SK-N-DZ (cell line): ENCODE measurements at regions not wholly inside any gene's neighbourhood (a gene's known extent, or its start where the extent isn't known, plus 50 kb on each side); places are given as distances from the start of the nearest gene placed in this dataset.
"Not testable (repeated sequence)": the region's sequence is repeated elsewhere in the genome, so short reads cannot be mapped to it uniquely, and the experiment has no call there.

ENCODE experiments used
- DNase-seq: peaks from one replicate; pipeline ENCODE4 v3.0.0-alpha.2; 2015; ENCODE audit warnings: low spot score

- no peak for DNase-seq
These were observed 949.8 kb upstream of the LRATD1 start for GRCh38 chr2:13682540-13683272.

DNA sequence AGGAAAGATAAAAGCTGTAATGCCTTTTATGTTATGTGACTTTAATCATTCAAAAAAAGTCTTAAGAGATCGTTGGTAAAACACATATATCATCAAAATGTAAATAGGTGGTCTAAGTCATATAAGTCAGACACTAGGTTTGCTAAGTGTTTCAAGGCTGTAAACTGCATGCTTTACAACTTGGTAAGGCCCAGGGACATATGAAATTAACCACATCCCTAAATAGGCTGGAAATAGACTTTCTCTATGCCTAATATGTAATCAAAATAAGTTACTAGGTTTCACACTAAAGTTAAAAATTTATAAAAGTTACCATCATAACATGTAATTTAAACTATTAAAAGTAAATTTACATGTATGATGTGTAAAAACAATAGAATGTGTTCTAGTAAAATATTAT, 946.3 kb upstream of the LRATD1 start:
- no peak for DNase-seq

GRCh38 chr2:13694673-13695072, 937.8 kb upstream of the LRATD1 start:
- DNase-seq, result no peak

- DNase-seq, result no peak
These were observed 935.9 kb upstream of the LRATD1 start for GRCh38 chr2:13696601-13697000.

GRCh38 chr2:13698847-13699246, 933.7 kb upstream of the LRATD1 start:
- no peak for DNase-seq

- DNase-seq, result not testable (repeated sequence)
These were observed 932.6 kb upstream of the LRATD1 start for GRCh38 chr2:13699939-13700338.

- DNase-seq, result no peak
These were observed 921.4 kb upstream of the LRATD1 start for GRCh38 chr2:13711154-13711553.

- no peak for DNase-seq
These were observed 918.1 kb upstream of the LRATD1 start for GRCh38 chr2:13714466-13714865.

- no peak for DNase-seq
These were observed 906.6 kb upstream of the LRATD1 start for GRCh38 chr2:13725945-13726344.

DNA sequence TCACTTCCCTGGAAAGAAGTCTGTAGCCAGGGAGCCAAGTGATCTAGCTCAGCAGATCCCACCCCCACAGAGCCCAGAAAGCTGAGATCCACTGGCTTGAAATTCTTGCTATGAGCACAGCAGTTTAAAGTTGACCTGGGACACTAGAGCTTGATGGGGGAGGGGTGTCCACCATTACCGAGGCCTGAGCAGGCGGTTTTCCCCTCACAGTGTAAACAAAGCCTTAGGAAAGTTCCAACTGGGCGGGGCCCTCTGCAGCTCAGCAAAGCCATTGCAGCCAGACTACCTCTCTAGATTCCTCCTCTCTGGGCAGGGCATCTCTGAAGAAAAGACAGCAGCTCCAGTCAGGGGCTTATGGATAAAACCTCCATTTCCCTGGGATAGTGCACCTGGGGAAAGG, 887.2 kb upstream of the LRATD1 start:
- DNase-seq, result no peak

DNA sequence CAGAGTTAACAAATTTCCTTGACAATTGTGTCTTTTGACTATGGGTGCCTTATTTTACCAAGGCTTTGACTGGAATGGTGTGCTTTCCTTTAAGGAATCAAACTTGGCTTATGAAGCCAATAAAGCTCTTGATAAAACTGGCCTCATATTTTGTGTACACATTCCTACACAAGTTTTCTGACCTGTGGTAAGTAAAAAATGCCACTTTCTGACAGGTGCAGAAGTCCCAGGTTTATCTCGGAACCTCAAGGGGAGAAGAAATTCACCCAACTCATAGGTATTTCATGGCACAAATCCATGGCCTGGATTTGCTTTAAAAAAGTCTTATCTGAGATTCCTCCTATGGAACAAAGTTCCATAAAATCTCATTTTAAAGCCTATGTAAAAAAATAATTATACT, 880.6 kb upstream of the LRATD1 start:
- no peak for DNase-seq

GRCh38 chr2:13758412-13758811, 874.1 kb upstream of the LRATD1 start:
- no peak for DNase-seq

DNA sequence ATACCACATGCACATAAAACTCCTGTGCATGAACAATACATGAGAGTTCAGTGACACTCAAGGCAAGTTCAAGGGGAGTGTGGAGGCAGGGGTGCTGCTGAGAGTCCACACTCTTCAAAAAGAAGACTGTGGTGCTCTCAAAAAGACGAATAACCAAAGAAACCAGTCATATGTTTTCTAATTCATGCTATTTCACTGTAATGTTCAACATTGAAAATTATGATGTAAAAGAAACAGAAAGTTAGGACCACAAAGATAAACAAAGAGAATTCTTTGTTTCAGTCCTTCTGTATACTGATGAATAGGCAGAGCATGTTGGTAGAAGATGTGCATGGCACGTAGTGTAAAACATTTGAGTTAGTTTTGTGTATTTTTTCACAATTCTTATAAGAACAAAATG, 864.2 kb upstream of the LRATD1 start:
- DNase-seq, result no peak

- DNase-seq, result no peak
These were observed 862.2 kb upstream of the LRATD1 start for GRCh38 chr2:13770279-13770678.

GRCh38 chr2:13779996-13780395, 852.5 kb upstream of the LRATD1 start:
- no peak for DNase-seq

DNA sequence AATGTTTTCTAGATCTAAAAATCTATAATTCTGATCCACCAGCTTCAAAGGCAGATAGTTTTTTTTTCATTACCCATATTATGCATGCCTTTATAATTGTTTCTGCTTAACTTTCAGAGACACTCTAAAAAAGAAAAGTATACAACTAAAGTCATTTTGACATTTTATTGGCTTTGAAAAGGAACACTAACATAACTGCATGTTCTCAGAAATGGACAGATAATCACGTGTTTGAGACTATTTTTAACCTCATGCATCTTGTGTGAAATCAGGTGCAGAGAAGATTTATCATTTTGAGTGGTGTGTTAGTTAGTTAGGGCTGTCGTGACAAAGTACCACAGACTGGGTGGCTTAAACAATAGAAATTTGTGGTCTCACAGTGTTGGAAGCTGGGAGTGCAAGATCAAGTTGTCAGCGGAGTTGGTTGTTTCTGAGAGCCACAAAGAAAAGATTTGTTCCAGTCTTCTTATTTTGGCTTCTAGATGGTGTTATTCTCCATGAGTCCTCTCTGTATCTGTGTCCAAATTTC, 841.4 kb upstream of the LRATD1 start:
- DNase-seq, result no peak

GRCh38 chr2:13806539-13806938, 826.0 kb upstream of the LRATD1 start:
- DNase-seq, result no peak

- DNase-seq, result no peak
These were observed 819.3 kb upstream of the LRATD1 start for GRCh38 chr2:13813236-13813635.

GRCh38 chr2:13818002-13818401, 814.5 kb upstream of the LRATD1 start:
- no peak for DNase-seq

DNA sequence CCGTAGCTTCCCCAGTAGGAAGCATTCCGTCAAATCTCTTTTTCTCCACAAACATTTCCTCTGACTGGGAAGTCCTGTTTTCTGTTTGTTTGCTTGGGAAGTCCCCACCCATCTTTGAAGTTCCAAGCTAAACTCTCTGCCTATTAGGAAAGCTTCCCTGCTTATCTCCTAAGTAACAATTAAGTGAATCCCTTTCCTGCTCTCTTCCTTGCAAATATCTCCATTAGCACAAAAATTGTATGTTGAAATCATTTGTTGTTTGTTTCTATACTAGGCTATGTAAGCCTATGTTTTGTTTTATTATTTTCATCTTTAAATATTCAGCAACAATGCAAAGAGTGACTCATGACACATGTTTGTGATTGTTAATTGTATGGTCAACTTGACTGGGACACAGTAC, 812.6 kb upstream of the LRATD1 start:
- DNase-seq, result no peak

- no peak for DNase-seq
These were observed 811.1 kb upstream of the LRATD1 start for GRCh38 chr2:13821255-13821880.

DNA sequence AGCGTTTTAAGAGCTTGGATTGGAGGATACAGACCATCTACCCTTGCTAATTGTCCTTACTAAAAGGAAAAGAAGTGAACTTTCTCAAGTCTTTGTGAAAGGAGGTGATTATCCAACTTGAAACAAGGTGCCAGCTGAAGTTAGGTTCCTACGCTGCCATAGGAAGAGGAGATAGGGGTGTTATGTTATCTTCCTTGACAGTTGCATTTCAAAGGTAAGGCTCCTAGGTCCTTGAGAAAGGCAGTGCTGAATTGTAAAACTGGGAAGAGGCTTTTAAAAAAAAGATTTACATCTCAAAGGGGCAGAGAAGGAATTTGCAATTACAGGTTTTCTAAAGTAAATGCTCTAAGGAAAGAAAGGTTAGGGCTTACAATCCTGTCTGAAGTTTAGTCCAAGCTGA, 810.2 kb upstream of the LRATD1 start:
- no peak for DNase-seq

- no peak for DNase-seq
These were observed 806.1 kb upstream of the LRATD1 start for GRCh38 chr2:13826314-13826853.
